ENCODE measurements at regions not wholly inside any gene's neighbourhood (a gene's known extent, or its start where the extent isn't known, plus 50 kb on each side); places are given as distances from the start of the nearest gene placed in this dataset.

DNA sequence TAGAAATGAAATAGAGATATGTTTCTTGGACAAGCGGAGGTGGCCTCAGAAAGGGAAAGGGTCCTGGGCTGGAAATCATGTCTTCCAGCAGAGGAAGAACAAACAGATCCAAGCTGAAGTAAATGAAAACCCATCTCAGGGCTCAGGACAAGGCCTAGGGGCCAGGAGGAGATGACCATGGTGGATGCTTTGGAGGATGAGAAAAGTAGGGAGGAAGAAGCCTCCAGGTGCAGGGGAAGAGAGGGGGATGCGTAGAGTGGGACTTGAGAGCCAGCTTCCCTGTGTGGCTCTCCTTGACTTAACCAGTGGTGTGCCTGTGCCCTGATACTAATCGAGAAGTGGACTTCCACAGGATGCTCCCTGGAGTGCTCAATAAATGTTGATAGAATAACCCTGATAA is 203.2 kb downstream of the FAM43A start:
- Histone ChIP-seq H2AFZ (ENCODE audit: insufficient read depth, low read depth, low read length, poor library complexity, severe bottlenecking) (no peak overlapping the region), H3K4me2 (replicated peaks; ENCODE audit: low read depth, low read length, poor library complexity, severe bottlenecking) (no peak overlapping the region), H3K4me1 (ENCODE audit: control insufficient read depth in 2 of 2, insufficient read depth in 2 of 2, low read length in 2 of 2) (no peaks in the 10 kb centered on the region), H3K4me3 (ENCODE audit: control extremely low read depth in 1 of 5, extremely low read depth in 1 of 5, insufficient read depth in 1 of 5, low read depth in 2 of 5, low read length in 4 of 5) (no peak overlapping the region), H4K20me1 (ENCODE audit: control insufficient read depth, insufficient read depth, low read length, poor library complexity, severe bottlenecking) (no peaks in the 10 kb centered on the region), H3K9me3 (ENCODE audit: control extremely low read depth in 1 of 3, control insufficient read depth in 2 of 3, insufficient read depth in 1 of 3, low read length in 2 of 3) (peaks cover 1 to 35% (median 11%) of the 10 kb centered on the region in 3 donors), H3K79me2 (ENCODE audit: control insufficient read depth, insufficient read depth, low read length) (no peaks in the 10 kb centered on the region), H3K27me3 (replicated peaks in 1 of 4; ENCODE audit: control extremely low read depth in 1 of 4, control insufficient read depth in 3 of 4, insufficient read depth in 4 of 4, low read length in 3 of 4) (no peaks in the 10 kb centered on the region), H3K9ac (ENCODE audit: low read length) (no peak overlapping the region), H3K27ac (ENCODE audit: low read length in 2 of 2) (no peak overlapping the region), H3K36me3 (replicated peaks in 1 of 2; ENCODE audit: control extremely low read depth in 1 of 2, control insufficient read depth in 1 of 2, extremely low read depth in 1 of 2, insufficient read depth in 2 of 2, low read length in 1 of 2) (no peaks in the 10 kb centered on the region)
- WGBS (ENCODE audit: insufficient coverage): 100% methylated on average over 2 of the region's 3 CpGs
- Mint-ChIP-seq H3K9me3 (ENCODE audit: insufficient read depth) (peaks cover 6% of the 10 kb centered on the region), H3K27ac (no peak overlapping the region), H3K4me1 (peaks cover 6% of the 10 kb centered on the region), H3K4me3 (no peak overlapping the region), H3K27me3 (no peaks in the 10 kb centered on the region)
- ChIA-PET POLR2A (no interaction called here), CTCF (no interaction called here)
- ATAC-seq (ENCODE audit: low read depth) (no peak), DNase-seq (no peak)
- TF ChIP-seq, protein P1, sequence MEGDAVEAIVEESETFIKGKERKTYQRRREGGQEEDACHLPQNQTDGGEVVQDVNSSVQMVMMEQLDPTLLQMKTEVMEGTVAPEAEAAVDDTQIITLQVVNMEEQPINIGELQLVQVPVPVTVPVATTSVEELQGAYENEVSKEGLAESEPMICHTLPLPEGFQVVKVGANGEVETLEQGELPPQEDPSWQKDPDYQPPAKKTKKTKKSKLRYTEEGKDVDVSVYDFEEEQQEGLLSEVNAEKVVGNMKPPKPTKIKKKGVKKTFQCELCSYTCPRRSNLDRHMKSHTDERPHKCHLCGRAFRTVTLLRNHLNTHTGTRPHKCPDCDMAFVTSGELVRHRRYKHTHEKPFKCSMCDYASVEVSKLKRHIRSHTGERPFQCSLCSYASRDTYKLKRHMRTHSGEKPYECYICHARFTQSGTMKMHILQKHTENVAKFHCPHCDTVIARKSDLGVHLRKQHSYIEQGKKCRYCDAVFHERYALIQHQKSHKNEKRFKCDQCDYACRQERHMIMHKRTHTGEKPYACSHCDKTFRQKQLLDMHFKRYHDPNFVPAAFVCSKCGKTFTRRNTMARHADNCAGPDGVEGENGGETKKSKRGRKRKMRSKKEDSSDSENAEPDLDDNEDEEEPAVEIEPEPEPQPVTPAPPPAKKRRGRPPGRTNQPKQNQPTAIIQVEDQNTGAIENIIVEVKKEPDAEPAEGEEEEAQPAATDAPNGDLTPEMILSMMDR (IDR thresholded peaks at IDR 0.05): no peak
- TF ChIP-seq EZH2 (IDR thresholded peaks at IDR 0.05; ENCODE audit: borderline replicate concordance, insufficient read depth, low read depth, low read length, poor library complexity, severe bottlenecking): no peak
- intact Hi-C loops (cut with micrococcal nuclease): no loop called here

DNA sequence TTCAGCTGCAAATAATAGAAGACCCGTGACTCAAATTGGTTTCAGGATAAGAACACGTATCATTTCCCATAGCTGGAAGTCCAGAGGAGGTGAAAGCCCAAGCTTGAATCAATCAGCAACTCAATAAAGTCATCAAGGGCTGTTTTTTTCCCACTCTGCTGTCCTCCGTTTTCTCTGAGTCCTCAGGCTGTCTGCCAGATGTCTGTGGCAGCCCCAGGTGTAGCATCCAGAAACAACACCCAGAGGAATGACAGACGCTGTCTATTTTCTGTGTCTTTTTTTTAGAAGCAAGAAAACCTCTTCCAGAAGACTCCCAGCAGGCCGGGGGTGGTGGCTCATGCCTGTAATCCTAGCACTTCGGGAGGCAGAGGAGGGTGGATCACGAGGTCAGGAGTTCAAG is 204.4 kb downstream of the FAM43A start:
- Histone ChIP-seq H3K27ac (ENCODE audit: low read length in 2 of 2) (no peak overlapping the region), H2AFZ (ENCODE audit: insufficient read depth, low read depth, low read length, poor library complexity, severe bottlenecking) (no peak overlapping the region), H3K9ac (ENCODE audit: low read length) (no peak overlapping the region), H3K79me2 (ENCODE audit: control insufficient read depth, insufficient read depth, low read length) (no peaks in the 10 kb centered on the region), H3K36me3 (replicated peaks in 1 of 2; ENCODE audit: control extremely low read depth in 1 of 2, control insufficient read depth in 1 of 2, extremely low read depth in 1 of 2, insufficient read depth in 2 of 2, low read length in 1 of 2) (no peaks in the 10 kb centered on the region), H4K20me1 (ENCODE audit: control insufficient read depth, insufficient read depth, low read length, poor library complexity, severe bottlenecking) (no peaks in the 10 kb centered on the region), H3K27me3 (replicated peaks in 1 of 4; ENCODE audit: control extremely low read depth in 1 of 4, control insufficient read depth in 3 of 4, insufficient read depth in 4 of 4, low read length in 3 of 4) (no peaks in the 10 kb centered on the region), H3K9me3 (ENCODE audit: control extremely low read depth in 1 of 3, control insufficient read depth in 2 of 3, insufficient read depth in 1 of 3, low read length in 2 of 3) (peaks cover 2 to 28% (median 3%) of the 10 kb centered on the region in 3 donors), H3K4me2 (replicated peaks; ENCODE audit: low read depth, low read length, poor library complexity, severe bottlenecking) (no peak overlapping the region), H3K4me1 (ENCODE audit: control insufficient read depth in 2 of 2, insufficient read depth in 2 of 2, low read length in 2 of 2) (no peaks in the 10 kb centered on the region), H3K4me3 (ENCODE audit: control extremely low read depth in 1 of 5, extremely low read depth in 1 of 5, insufficient read depth in 1 of 5, low read depth in 2 of 5, low read length in 4 of 5) (no peak overlapping the region)
- POLR2A ChIA-PET: no interaction called here
- intact Hi-C loops (cut with micrococcal nuclease): no loop called here
- no peak overlapping the region for H3K4me3 Mint-ChIP-seq
- DNase-seq (no peak), ATAC-seq (ENCODE audit: low read depth) (no peak)
- WGBS (ENCODE audit: insufficient coverage): 71% methylated on average over 5 of the region's 7 CpGs
- CTCF ChIA-PET: no interaction called here
- H3K27me3 Mint-ChIP-seq: no peaks in the 10 kb centered on the region
- TF ChIP-seq, protein P1 (IDR thresholded peaks at IDR 0.05): no peak
- TF ChIP-seq EZH2 (IDR thresholded peaks at IDR 0.05; ENCODE audit: borderline replicate concordance, insufficient read depth, low read depth, low read length, poor library complexity, severe bottlenecking): no peak
- H3K4me1 Mint-ChIP-seq: peaks cover 6% of the 10 kb centered on the region
- H3K9me3 Mint-ChIP-seq (ENCODE audit: insufficient read depth): peaks cover 11% of the 10 kb centered on the region
- H3K27ac Mint-ChIP-seq: no peak overlapping the region

Measured in B cell (primary cell).